Neural cell (in vitro differentiated cells): ENCODE measurements at regions not wholly inside any gene's neighbourhood (a gene's known extent, or its start where the extent isn't known, plus 50 kb on each side); places are given as distances from the start of the nearest gene placed in this dataset.

Experiments
- CTCF ChIP-seq: fragments of 450-650 bp; IDR thresholded peaks from 2 replicates; pipeline ENCODE4 v1.5.1; 2014; ENCODE audit warnings: antibody characterized with exemption, mild to moderate bottlenecking, moderate library complexity; ENCODE audit not compliant: poor library complexity, severe bottlenecking
- EP300 ChIP-seq: fragments of 450-650 bp; conservative IDR thresholded peaks from 2 replicates; pipeline ENCODE4 v1.6.1; 2014; ENCODE audit warnings: antibody characterized with exemption, mild to moderate bottlenecking, moderate library complexity; ENCODE audit not compliant: poor library complexity, severe bottlenecking
- EZH2 ChIP-seq: fragments of 200-600, 300-800 bp; shearing (Covaris generic), sonication (generic); IDR thresholded peaks from 2 replicates; pipeline ENCODE4 v1.6.1; 2014; ENCODE audit warnings: antibody characterized with exemption, low read length, borderline replicate concordance, mild to moderate bottlenecking; ENCODE audit not compliant: insufficient read depth, poor library complexity, severe bottlenecking
- POLR2AphosphoS5 ChIP-seq: IDR thresholded peaks from 2 replicates; pipeline ENCODE4 v1.6.1; 2012
- RAD21 ChIP-seq: fragments of 450-650 bp; conservative IDR thresholded peaks from 2 replicates; pipeline ENCODE4 v1.6.1; 2014; ENCODE audit warnings: antibody characterized with exemption, mild to moderate bottlenecking, moderate library complexity
- TAF1 ChIP-seq: IDR thresholded peaks from 2 replicates; pipeline ENCODE4 v1.6.1; 2012; ENCODE audit warnings: low read depth

- TF ChIP-seq CTCF: no peak
- no peak for TF ChIP-seq EP300
- no peak for TF ChIP-seq POLR2AphosphoS5
- TF ChIP-seq TAF1: no peak
- no peak for TF ChIP-seq EZH2
- no peak for TF ChIP-seq RAD21
Observed at GRCh38 chr10:78654047-78654590, 414.6 kb upstream of the ZMIZ1 start.
